H1 (cell line): ENCODE measurements at regions not wholly inside any gene's neighbourhood (a gene's known extent, or its start where the extent isn't known, plus 50 kb on each side); places are given as distances from the start of the nearest gene placed in this dataset.

Experiments
- CTCF ChIA-PET: fragments of 300-600 bp; sonication (Branson Sonifier 250); formaldehyde crosslinking; loops from one replicate; lab custom pipeline; 2021; ENCODE audit not compliant: partially characterized antibody; lab: Charles Lee
- POLR2A ChIA-PET: fragments of 300-600 bp; sonication (Branson Sonifier 250); formaldehyde crosslinking; loops from one replicate; lab custom pipeline; 2021; ENCODE audit warnings: inconsistent platforms; ENCODE audit not compliant: partially characterized antibody; lab: Charles Lee
- DNase-seq, 2 experiments: peaks; one replicate each; pipeline versions ENCODE4 v3.0.0 to v3.0.0-alpha.2; 2010 to 2022; ENCODE audit warnings: low spot score in 2 of 2, low read depth in 1 of 2, mixed read lengths in 1 of 2
- FAIRE-seq: peaks from 2 replicates; lab custom pipeline; 2011; peaks lifted over from hg19 to GRCh38; lab: Jason Lieb, UNC
- H2AFZ ChIP-seq: 2 replicates; pipeline ENCODE4 v1.8.1; 2012; ENCODE audit warnings: low read length, inconsistent platforms
- H2AK5ac ChIP-seq: 2 replicates; pipeline ENCODE4 v1.6.1; 2013; ENCODE audit warnings: low read depth, low read length
- H2BK120ac ChIP-seq: replicated peaks from 2 replicates; pipeline ENCODE3; 2013; ENCODE audit warnings: low read depth, low read length, inconsistent platforms
- H2BK12ac ChIP-seq: 2 replicates; pipeline ENCODE4 v1.6.1; 2013; ENCODE audit warnings: low read depth, low read length
- H2BK15ac ChIP-seq: 2 replicates; pipeline ENCODE4 v1.6.1; 2013; ENCODE audit warnings: low read length
- H2BK20ac ChIP-seq: 2 replicates; pipeline ENCODE4 v1.6.1; 2013; ENCODE audit warnings: low read length
- H2BK5ac ChIP-seq: 2 replicates; pipeline ENCODE4 v1.6.1; 2013; ENCODE audit warnings: low read depth, low read length
- H3K14ac ChIP-seq: 2 replicates; pipeline ENCODE4 v1.6.1; 2013; ENCODE audit warnings: inconsistent platforms; ENCODE audit not compliant: insufficient read length
- H3K18ac ChIP-seq: 2 replicates; pipeline ENCODE4 v1.6.1; 2013; ENCODE audit warnings: low read length; ENCODE audit errors: extremely low read depth
- H3K23ac ChIP-seq: 2 replicates; pipeline ENCODE4 v1.6.1; 2013; ENCODE audit warnings: inconsistent platforms; ENCODE audit not compliant: insufficient read length
- H3K23me2 ChIP-seq: 2 replicates; pipeline ENCODE4 v1.6.1; 2013; ENCODE audit warnings: low read depth, low read length
- H3K27ac ChIP-seq: 2 replicates; pipeline ENCODE4 v1.6.1; 2011; ENCODE audit warnings: low read depth, low read length, inconsistent platforms
- H3K27me3 ChIP-seq, 4 experiments: replicated peaks in 1 of 4; 1 replicate in 1 of 4; 2 replicates in 3 of 4; pipeline versions ENCODE4 v1.6.1 to v1.8.1; 2011 to 2013; ENCODE audit warnings: low read length in 3 of 4, mild to moderate bottlenecking in 3 of 4, inconsistent platforms in 2 of 4, mixed read lengths in 2 of 4, moderate library complexity in 1 of 4; ENCODE audit not compliant: control insufficient read depth in 3 of 4, insufficient read depth in 3 of 4; ENCODE audit errors: extremely low read depth in 1 of 4
- H3K36me3 ChIP-seq, 4 experiments: 2 replicates each; pipeline versions ENCODE4 v1.6.1 to v1.8.1; 2011 to 2013; ENCODE audit warnings: mild to moderate bottlenecking in 4 of 4, low read length in 3 of 4, moderate library complexity in 2 of 4, control low read depth in 1 of 4, inconsistent platforms in 1 of 4; ENCODE audit not compliant: insufficient read depth in 4 of 4, control insufficient read depth in 2 of 4
- H3K4ac ChIP-seq: replicated peaks from 2 replicates; pipeline ENCODE3; 2013; ENCODE audit warnings: low read length, low read depth, mixed read lengths, inconsistent platforms; ENCODE audit not compliant: insufficient read length
- H3K4me1 ChIP-seq, 4 experiments: replicated peaks in 1 of 4; 1 replicate in 1 of 4; 2 replicates in 3 of 4; pipeline versions ENCODE4 v1.6.1 to v1.8.1; 2011 to 2013; ENCODE audit warnings: low read length in 3 of 4, inconsistent platforms in 2 of 4, mixed read lengths in 1 of 4; ENCODE audit not compliant: insufficient read depth in 4 of 4, control insufficient read depth in 3 of 4
- H3K4me2 ChIP-seq, 2 experiments: 2 replicates each; pipeline versions ENCODE4 v1.6.1 to v1.8.1; 2011 to 2013; ENCODE audit warnings: low read depth in 2 of 2, low read length in 2 of 2, control low read depth in 1 of 2, inconsistent platforms in 1 of 2, mild to moderate bottlenecking in 1 of 2; ENCODE audit not compliant: insufficient read depth in 1 of 2
- H3K4me3 ChIP-seq, 4 experiments: fragments of 200-600, 300-600 bp in 1 of 4; sonication (generic), shearing (Covaris generic), sonication (Bioruptor Twin) in 1 of 4; 2 replicates each; pipeline versions ENCODE4 v1.5.1 to v1.8.1; 2011 to 2016; ENCODE audit warnings: low read length in 4 of 4, low read depth in 3 of 4, control low read depth in 2 of 4, inconsistent platforms in 2 of 4, mild to moderate bottlenecking in 2 of 4, mixed read lengths in 1 of 4, moderate library complexity in 1 of 4; ENCODE audit not compliant: insufficient read depth in 2 of 4; ENCODE audit errors: extremely low read depth in 1 of 4
- H3K56ac ChIP-seq: replicated peaks from 2 replicates; pipeline ENCODE3; 2013; ENCODE audit warnings: low read depth, mild to moderate bottlenecking, mixed read lengths, low read length, inconsistent platforms; ENCODE audit not compliant: insufficient read length
- H3K79me1 ChIP-seq: 2 replicates; pipeline ENCODE4 v1.6.1; 2013; ENCODE audit warnings: low read depth, low read length, control low read depth
- H3K79me2 ChIP-seq, 2 experiments: 2 replicates each; pipeline versions ENCODE4 v1.6.1 to v1.8.1; 2012 to 2013; ENCODE audit warnings: low read length in 2 of 2, mild to moderate bottlenecking in 2 of 2, inconsistent platforms in 1 of 2; ENCODE audit not compliant: insufficient read depth in 2 of 2, control insufficient read depth in 1 of 2
- H3K9ac ChIP-seq, 4 experiments: replicated peaks in 1 of 4; 1 replicate in 1 of 4; 2 replicates in 3 of 4; pipeline versions ENCODE4 v1.6.1 to v1.8.1; 2011 to 2013; ENCODE audit warnings: low read depth in 3 of 4, low read length in 3 of 4, control low read depth in 2 of 4, mild to moderate bottlenecking in 2 of 4, moderate library complexity in 2 of 4, inconsistent platforms in 1 of 4; ENCODE audit errors: extremely low read depth in 1 of 4
- H3K9me3 ChIP-seq, 2 experiments: 2 replicates each; pipeline versions ENCODE4 v1.6.1 to v1.8.1; 2012 to 2013; ENCODE audit warnings: mild to moderate bottlenecking in 2 of 2, moderate library complexity in 2 of 2, control low read depth in 1 of 2, inconsistent platforms in 1 of 2, low read depth in 1 of 2, low read length in 1 of 2, mixed read lengths in 1 of 2; ENCODE audit not compliant: insufficient read depth in 2 of 2
- H4K20me1 ChIP-seq, 2 experiments: replicated peaks in 1 of 2; 2 replicates each; pipeline versions ENCODE3 to v1.8.1; 2011 to 2013; ENCODE audit warnings: inconsistent platforms in 2 of 2, low read length in 2 of 2, mild to moderate bottlenecking in 1 of 2; ENCODE audit not compliant: insufficient read depth in 2 of 2, control insufficient read depth in 1 of 2
- H4K5ac ChIP-seq: 2 replicates; pipeline ENCODE4 v1.6.1; 2013; ENCODE audit warnings: low read length, low read depth, mixed read lengths, inconsistent platforms; ENCODE audit not compliant: insufficient read length
- H4K8ac ChIP-seq: 2 replicates; pipeline ENCODE4 v1.8.0; 2013; ENCODE audit warnings: mild to moderate bottlenecking, moderate library complexity, low read length, inconsistent platforms; ENCODE audit not compliant: insufficient read depth; ENCODE audit errors: extremely low read depth
- H4K91ac ChIP-seq: replicated peaks from 2 replicates; pipeline ENCODE3; 2013; ENCODE audit warnings: low read length, mixed read lengths, inconsistent platforms; ENCODE audit not compliant: insufficient read length
- WGBS, 2 experiments: shearing (Covaris generic) in 1 of 2; methylation state at CpG; one replicate each; pipeline versions ENCODE4 v1.1.6 to v1.1.7; 2013 to 2015; ENCODE audit warnings: low lambda C conversion rate in 2 of 2, mixed read lengths in 2 of 2, inconsistent platforms in 1 of 2, low coverage in 1 of 2, missing lambda C conversion rate in 1 of 2; ENCODE audit not compliant: insufficient replicate concordance in 2 of 2, insufficient coverage in 1 of 2, insufficient read length in 1 of 2; ENCODE audit errors: extremely low coverage in 1 of 2, missing lambda C conversion rate in 1 of 2; 5-methylcytosine and 5-hydroxymethylcytosine counted together

- no peak overlapping the region for H3K14ac ChIP-seq
- no peaks in the 10 kb centered on the region for H3K27me3 ChIP-seq
- FAIRE-seq (no peak), DNase-seq (no peak)
- H4K8ac ChIP-seq, result no peak overlapping the region
- H3K56ac ChIP-seq, result no peak overlapping the region
- no peak overlapping the region for H2BK15ac ChIP-seq
- H3K27ac ChIP-seq, result no peak overlapping the region
- H3K4me1 ChIP-seq, result peaks cover 0 to 6% (median 1%) of the 10 kb centered on the region in 4 experiments; a peak in 3 of 7 replicates
- H3K9me3 ChIP-seq, result no peaks in the 10 kb centered on the region
- no peak overlapping the region for H2BK5ac ChIP-seq
- no peak overlapping the region for H3K4me3 ChIP-seq
- H2BK20ac ChIP-seq, result no peak overlapping the region
- no peak overlapping the region for H3K4ac ChIP-seq
- no peak overlapping the region for H3K4me2 ChIP-seq
- H2AFZ ChIP-seq, result no peak overlapping the region
- no peak overlapping the region for H3K9ac ChIP-seq
- H3K36me3 ChIP-seq, result no peaks in the 10 kb centered on the region
- no peak overlapping the region for H4K91ac ChIP-seq
- H3K18ac ChIP-seq, result no peak overlapping the region
- H3K79me1 ChIP-seq, result no peaks in the 10 kb centered on the region; the same call in 1 of the 2 replicates
- WGBS, 2 experiments, result 92% methylated on average over 6 of the region's 7 CpGs; no CpG with 5 or more reads in 1 of the 2 experiments
- H4K5ac ChIP-seq, result no peak overlapping the region
- peaks cover 6 to 15% of the 10 kb centered on the region in 2 experiments for H4K20me1 ChIP-seq
- H2BK120ac ChIP-seq, result no peak overlapping the region
- no peak overlapping the region for H3K23ac ChIP-seq
- ChIA-PET POLR2A (no interaction called here), CTCF (interaction anchor here (0.9 to 15.8 kb wide), 8 partner anchors 7 to 171 kb away, joined by 3 to 165 read pairs (median 5); no protein-coding TSS in a partner anchor)
- H2AK5ac ChIP-seq, result no peak overlapping the region
- H3K23me2 ChIP-seq, result 0 out of 2 replicates have a peak, but pooled peaks cover 1% of the 10 kb centered on the region
- no peak overlapping the region for H2BK12ac ChIP-seq
- H3K79me2 ChIP-seq, result no peaks in the 10 kb centered on the region
Measured at GRCh38 chr16:85285681-85286065, 173.4 kb upstream of the CIBAR2 start.
